Epithelial cell of prostate (primary cell): ENCODE measurements at regions not wholly inside any gene's neighbourhood (a gene's known extent, or its start where the extent isn't known, plus 50 kb on each side); places are given as distances from the start of the nearest gene placed in this dataset.

Experiments used
- DNase-seq: peaks from one replicate; pipeline ENCODE4 v3.0.0-alpha.2; 2011; ENCODE audit warnings: low read depth, low spot score
- H3K27ac ChIP-seq: fragments of 450-650 bp; 2 replicates; pipeline ENCODE4 v1.5.1; 2017; ENCODE audit warnings: mild to moderate bottlenecking

DNA sequence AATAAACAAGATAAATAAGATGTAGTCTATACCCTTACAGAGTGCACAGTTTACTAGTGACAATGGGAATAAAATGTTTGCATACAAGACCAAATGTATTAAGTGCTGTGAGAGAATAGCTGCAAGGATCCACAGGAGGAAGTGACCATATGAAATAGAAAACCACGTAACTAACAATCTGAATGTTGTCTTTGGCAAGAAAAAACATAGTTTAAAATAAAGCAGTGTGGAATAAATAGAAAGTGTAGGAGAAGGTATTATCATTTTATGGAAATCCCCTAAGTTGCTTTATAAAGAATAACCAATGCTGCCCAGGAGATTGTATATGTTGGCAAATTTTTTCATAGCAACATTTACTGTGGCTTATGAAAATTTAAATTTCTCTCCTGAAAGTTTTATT, 116.1 kb downstream of the PCDH7 start:
- no peak overlapping the region for H3K27ac ChIP-seq
- no peak for DNase-seq

DNA sequence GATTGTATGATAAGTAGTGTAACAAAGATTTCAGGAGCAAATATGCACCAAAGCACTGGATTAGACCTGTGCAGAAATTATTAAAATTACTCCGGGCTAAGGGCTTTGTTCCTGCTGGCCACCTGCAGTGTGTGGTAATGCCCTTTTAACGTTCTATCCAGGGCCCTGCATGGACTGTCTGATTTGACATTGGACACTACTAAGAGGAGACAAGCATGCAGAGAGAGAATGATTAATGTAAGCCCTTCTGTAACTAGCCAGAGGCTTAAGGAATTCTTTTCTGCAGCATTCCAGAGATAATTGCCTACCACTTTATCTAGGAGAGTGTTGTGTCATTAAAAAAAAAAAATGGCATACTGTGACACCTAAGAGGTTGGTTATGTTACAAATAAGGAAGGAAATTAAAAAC, 117.0 kb downstream of the PCDH7 start:
- DNase-seq: no peak
- H3K27ac ChIP-seq: no peak overlapping the region

DNA sequence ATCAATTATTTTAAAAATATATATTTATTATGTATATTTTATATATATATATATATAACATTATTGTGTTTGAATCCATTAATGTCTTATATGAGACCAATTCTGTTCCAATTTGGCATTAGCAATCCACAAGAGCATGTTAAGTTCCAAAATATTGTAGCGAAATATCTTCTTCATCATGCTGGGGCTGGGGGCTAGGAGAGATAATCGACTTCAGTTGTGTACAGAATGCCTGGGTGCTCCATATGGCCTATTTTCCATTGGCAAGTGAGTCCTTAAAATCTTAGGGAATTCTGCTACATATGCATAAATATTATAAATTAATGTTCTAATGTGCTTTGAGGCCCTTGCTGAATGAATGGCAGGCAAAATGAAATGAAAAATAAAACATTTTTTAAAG, 117.7 kb downstream of the PCDH7 start:
- H3K27ac ChIP-seq: no peak overlapping the region
- no peak for DNase-seq

DNA sequence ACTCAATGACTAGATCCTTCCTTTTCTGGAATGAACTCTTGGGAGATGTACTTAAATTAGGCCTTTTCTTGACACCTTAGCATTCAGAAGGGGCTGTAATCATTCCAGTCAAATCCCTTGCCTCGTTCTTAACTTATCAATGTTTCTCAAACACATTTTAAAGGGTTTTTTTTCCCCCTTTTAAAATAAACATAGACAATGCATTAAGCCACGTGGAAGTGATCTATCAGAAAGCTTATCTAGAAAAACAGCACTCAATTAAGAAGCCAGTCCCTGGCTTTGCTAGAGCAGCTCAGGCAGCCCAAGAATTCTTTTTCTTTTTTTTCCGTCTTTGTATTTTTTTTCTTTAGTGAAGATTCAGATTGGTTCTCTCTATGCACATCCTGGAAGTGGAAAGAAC, 118.2 kb downstream of the PCDH7 start:
- DNase-seq: no peak
- no peak overlapping the region for H3K27ac ChIP-seq

DNA sequence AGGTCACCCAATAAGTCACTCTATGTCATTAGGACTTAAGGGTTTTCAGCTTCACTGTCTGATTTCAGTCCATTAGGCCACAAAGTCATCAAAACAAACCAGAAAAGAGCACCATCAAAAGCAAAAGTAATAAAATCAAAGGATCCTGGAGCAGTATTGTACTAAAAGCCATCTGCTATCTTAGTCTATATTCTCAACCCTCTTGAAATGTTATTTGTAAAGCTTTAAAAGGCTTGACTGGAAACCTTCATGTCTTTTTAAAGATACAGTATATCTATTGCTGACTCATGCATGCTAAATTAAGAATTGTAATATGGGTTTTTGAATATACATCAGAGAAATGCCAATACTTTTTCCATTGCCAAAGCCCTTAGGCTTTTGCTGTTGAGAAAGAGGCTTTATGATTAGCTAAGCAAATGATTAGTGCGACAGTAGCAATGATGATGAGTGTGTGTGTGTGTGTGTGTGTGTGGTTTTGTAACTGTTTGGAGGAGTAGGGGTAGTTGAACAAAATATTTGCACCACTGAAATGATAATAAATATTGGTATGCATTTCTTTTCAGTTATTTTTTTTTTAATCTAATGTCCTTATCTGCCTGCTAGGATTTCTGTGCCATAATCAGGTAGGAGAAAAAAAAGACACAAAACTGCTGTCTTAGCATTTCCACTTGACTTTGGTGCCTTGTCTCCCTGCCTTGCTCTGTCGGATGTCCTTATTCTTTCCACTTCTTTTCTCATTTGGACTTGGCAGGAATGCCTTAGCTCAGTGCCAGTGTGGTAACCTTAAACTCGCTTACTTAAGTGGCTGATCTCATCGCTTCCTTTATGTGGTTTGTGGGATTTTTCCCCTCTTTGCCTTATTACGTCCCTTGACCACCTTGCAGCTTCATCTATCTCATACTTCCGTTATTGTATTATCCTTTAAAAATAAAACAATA, 119.7 kb downstream of the PCDH7 start:
- no peak overlapping the region for H3K27ac ChIP-seq
- DNase-seq: no peak

DNA sequence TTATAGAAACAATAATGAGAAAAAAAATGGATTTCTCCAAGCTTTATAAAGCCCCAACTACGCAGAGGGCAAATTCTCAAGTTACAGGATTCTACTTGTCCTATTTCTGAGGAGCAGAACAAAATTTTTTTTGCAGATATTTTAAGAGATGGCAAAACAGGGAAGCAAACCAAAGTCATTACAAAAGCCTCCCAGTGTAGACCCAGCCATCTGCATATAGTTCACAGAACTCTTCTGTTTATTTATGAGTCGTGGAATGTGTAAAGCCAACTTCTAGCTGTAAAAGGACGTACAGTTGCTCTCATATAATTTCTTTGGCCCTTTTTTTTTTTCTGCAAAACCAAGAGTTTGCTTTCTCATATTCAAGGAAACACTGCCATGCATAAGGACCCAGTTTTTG, 120.4 kb downstream of the PCDH7 start:
- no peak overlapping the region for H3K27ac ChIP-seq
- DNase-seq: no peak

DNA sequence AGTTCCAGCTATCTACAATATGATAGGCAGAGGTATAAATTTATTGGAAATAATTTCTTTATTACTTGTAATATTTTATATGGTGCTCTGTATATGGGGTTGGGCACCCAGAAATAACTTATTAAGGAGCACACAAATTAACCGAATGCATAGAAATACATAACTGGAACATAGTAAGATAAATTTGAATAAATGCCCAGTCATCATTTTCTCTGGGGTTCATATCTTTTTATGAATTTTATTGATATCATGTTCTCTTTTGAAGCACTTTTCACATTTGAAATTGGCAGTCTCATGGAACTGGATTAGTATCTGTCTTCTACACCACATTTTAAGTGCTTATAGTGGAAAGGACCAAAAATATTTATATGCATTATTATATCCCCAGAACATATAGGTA, 122.0 kb downstream of the PCDH7 start:
- H3K27ac ChIP-seq: no peak overlapping the region
- DNase-seq: no peak

DNA sequence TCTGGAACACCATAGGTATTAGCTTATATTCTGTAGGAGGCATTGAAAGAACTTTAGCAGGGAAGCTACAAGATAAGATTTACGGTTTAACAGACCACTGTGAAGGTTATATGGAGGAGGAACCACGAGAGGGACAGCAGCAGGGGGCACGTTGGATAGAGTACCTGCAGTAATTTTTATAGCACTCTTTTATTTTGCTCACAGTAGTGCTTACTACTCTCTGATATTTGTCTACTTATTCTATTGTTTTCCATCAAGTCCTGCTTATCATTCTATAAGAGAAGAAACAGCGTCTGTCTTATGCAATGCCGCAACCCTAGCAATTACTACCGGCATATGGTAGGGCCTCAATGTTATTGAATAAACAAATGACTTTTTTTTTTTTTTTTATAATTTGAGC, 122.5 kb downstream of the PCDH7 start:
- no peak overlapping the region for H3K27ac ChIP-seq
- no peak for DNase-seq

DNA sequence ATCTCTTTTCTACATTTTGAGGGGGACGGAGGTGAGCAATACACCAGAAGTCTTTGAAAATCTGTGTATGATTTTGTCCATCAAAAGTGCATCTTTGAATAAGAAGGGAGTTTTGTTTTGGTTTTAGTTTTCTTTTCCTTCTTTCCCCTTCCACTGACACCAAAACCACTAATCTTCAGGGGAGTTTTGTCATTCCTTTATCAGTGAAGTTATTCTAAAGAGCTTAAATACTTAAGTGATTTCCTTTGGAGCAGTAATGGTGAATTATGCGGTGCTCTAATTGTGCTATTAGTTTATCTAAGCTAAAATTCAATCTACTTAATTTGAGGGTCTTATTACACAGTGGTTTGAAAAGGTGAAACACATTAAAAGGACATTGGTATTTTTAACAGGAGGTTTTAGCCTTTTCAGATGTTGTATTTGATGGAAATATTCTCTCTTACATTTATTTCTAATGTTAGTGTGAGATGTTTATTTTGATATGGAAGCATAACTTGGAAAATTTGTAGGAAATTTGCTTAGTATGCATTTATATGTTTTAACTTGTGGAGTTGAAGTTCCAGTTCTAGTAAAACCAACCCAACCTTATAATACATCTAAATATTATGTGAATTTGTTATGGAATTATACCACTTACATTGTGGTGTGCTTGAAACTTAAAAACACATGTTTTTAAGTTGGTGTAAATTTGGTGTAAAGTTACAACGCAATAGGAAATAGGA, 124.9 kb downstream of the PCDH7 start:
- H3K27ac ChIP-seq: no peak overlapping the region
- no peak for DNase-seq

DNA sequence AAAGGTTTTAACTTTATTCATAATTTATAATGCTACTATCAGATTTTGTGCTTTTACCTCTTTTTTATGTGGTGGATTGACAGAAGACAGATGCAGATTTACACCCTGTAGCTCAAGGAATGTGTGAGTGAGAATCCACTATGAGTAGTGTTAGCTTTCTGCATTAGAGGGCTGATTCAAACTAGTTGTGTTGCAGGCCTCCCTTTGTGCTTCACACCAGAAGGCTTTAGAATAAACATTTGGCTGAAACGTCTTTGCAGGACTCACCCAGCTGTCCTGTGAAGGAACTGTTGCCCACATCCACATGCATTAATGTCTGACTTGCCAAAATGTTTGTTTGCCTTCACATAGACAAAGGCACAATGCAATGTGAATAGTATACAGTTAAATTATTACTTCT, 127.0 kb downstream of the PCDH7 start:
- H3K27ac ChIP-seq: no peak overlapping the region
- no peak for DNase-seq

DNA sequence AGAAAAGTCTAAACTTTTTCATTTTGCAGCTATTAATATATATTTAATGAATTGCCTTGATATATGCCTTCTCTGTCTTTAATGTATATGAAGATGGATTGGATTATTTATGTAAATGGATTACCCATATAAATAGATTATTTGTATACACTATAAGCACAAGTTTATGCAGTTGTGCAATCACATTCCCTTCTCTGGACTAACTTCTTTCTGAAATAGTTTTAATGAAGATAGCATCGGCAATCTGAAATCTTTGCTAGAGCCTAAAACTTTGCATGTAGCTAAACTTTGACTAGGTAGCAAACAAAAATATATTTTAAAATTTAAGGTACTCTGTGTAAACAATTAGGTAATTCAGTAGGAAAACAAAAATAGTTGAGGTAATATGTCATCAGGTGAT, 127.8 kb downstream of the PCDH7 start:
- no peak for DNase-seq
- H3K27ac ChIP-seq: no peak overlapping the region

DNA sequence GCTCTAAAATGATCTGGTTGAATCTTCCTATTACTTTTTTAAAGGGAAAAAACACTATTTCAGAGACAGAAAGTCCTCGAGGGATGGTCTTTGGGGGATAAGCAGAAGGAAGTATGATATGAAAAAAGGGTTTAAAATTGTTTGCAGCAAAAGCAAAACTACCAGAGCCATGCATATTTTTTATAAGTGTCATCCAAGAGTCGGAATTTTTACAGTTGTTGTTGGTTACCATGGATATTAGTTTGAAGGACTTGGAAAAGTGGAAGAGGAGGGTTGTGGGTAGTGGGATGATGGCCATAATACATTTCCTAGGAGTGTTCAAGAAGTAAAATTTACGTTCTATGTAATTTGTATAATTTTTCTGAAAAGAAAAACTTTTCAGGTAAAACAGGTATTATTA, 134.4 kb downstream of the PCDH7 start:
- H3K27ac ChIP-seq: no peak overlapping the region
- DNase-seq: no peak

DNA sequence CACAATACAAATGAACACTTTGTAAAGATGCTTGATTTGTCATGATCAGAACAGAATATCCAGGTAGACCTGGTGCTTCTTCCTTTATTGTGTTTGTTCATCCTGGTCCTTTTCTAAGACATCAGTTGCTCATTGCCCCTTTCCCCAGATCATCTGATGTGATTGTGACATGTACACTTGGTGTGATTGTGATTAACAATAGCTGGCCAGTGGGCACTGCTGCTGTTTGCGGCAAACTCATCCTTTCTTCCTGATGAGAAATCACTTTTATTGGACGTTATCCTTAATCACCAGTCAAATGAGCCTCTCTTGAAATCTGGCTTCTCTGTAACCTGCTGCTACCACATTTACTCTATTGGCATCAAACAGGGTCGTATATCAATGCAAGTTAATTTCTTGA, 135.1 kb downstream of the PCDH7 start:
- DNase-seq: no peak
- no peak overlapping the region for H3K27ac ChIP-seq

DNA sequence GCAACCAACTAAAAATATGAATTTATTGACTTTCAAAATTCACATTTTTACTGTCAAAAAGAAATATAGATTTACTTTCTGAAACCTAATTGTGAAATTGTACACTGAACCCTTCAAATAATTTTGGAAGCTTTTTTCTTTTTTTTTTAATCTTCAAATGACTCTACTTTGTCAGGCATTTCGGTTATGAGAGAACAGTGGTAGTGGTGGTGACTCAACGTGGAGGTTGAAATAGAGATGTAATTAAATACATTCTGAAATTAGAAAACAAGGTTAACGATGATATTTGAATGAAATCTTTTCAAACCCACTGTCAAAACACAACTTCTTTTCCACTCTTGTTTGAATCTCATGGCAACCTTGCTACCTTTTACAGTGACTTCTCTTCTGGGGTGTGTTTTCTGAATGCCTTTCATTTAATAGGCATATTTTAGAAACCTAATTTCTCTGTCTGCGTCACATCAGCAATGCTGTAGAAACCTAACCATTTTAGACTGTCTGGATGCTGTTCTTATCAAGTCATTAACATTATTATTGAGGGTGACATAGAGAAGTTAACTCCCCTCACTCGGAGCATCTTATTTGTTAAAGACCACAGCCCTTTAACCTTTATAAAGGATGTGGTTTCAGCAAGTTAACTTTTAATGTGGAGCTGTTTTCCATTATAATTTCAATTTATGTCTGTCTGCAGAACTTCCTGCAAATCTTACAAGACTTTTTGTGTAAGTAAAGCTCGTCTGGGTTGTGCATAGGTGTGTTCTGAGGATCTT, 136.8 kb downstream of the PCDH7 start:
- no peak overlapping the region for H3K27ac ChIP-seq
- no peak for DNase-seq

DNA sequence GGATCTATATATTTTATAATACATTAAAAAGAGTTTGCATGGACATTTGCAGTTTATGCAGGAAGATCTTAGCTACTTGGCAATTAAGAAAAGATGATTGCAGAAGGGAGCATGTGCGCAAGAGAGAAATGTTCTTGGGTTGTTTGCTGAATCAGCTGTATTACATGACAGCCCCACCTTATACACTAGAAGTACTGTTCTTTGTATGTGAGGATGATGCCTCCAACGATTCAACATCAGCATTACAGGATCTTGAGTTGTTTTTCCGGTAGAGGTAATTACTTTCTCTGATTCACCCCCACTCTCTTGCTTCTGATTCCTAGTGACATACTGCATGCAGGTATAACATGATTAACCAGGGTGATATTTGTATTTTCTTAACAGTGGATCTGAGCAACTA, 140.8 kb downstream of the PCDH7 start:
- H3K27ac ChIP-seq: no peak overlapping the region
- peak; percentile 66 for DNase-seq

DNA sequence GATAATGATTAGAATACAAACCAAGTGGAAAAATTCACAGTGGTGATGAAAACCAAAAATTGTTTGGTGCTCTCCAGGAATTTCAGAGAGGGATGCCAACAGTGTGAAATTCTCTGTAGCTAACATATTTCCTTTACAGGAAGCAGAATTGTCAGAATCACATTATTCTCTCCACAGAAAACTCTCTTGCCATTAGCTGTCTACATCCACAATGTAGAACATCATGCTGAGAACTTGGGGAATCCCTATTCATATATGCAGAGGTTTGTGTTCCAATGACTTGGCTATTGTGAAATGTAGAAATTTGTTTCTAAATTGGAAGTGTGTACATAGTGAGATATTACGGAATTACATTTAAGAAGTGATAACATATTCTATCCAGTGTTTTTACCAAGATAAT, 142.0 kb downstream of the PCDH7 start:
- DNase-seq: no peak

DNA sequence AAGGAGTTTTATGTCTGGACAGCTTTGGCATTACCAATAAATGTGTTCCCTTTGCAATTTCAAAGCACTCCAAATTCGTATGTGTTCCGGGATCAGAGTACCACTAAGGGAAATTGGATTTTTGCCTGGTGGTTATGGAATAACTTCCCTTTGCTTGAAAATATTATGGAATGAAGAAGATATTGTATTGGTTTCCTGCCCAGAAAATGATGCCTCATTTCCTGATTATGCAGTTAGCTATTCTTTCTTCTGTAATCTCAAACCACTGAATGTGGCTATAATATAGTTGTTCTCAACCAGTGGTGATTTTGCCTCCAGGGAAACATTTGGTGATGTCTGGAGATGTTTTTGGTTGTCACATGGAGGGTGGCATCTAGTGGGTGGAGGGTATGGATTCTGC, 142.9 kb downstream of the PCDH7 start:
- H3K27ac ChIP-seq: no peak overlapping the region
- DNase-seq: no peak

More for the DNA sequence above, 142.0 kb downstream of the PCDH7 start:
- no peak overlapping the region for H3K27ac ChIP-seq

DNA sequence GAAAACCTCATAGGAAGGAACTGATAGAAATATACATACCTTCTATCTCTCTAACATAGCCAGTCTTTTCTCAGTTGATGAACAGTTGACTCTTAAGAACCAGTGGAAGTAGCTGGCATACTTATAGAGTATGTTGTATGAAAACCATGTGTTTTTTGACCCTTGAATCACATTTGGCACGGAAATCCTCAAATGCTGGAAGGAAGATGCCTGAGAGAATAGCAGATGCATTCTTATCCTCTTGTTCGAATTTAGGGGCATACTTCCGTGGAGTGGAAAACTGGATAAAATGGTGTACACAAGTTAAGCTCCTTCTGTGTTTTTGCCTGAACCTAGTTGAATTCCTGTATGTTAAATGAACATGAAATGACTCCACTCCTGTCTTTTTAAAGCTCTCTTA, 145.5 kb downstream of the PCDH7 start:
- DNase-seq: no peak
- H3K27ac ChIP-seq: no peak overlapping the region

DNA sequence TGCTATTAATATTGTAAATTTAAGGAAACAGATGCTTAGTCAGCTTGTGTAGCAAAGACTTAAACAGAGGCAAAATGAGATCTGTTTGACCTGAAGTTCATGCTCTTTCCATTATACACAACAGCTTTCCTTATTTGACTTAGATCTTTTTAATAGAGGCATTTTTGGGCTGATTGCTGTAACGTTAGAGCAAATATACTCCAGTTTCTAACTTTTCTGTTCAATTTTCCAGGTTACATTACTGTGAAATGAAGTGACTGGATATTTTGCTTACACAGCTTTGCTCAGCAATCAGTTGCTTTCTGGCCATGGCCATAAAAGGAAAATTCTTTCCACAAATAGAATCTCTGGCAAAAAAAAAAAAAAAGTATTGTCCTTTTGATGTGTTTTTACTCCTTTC, 146.2 kb downstream of the PCDH7 start:
- peak overlapping the region; percentile 59 for H3K27ac ChIP-seq
- DNase-seq: no peak

DNA sequence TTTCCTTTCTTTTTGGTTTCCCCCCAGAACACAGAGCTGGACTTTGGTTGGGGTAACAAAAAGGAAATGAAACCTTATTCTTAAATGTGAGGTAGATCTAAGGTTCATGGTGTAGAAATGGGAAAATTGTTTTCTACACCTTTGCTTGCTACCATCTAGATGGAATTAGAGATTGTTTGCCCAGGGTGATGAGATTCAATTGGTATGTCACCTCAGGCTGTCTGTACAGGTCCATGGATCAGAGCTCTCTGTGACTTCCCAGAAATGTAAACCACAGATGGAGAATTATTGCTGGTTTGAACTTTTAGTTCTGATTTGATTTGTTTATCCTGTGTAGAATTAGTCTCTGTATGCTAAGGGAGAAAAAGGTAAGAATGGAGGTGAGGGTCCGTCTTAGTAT, 146.7 kb downstream of the PCDH7 start:
- H3K27ac ChIP-seq: peak overlapping the region; percentile 59
- DNase-seq: peak; percentile 18

DNA sequence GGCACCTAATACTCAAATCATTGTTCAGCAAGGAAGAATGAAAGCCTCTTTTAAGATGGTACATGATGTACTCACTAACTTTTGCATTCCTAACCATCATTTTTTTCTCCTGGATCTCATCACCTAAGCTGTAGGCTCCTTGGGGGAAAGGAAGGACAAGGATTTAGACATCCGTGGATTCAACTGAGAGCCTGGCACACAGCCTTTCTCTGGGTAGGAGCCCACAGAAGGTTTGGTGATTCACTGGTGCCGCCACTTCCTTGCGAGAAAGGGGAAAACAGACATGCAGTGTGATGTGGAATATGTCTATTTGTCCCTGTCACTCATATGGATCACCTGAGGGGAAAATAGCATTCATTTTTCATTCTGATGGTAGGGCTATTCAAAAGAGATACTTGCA, 147.3 kb downstream of the PCDH7 start:
- peak overlapping the region; percentile 59 for H3K27ac ChIP-seq
- no peak for DNase-seq
